ENCODE measurements at regions not wholly inside any gene's neighbourhood (a gene's known extent, or its start where the extent isn't known, plus 50 kb on each side); places are given as distances from the start of the nearest gene placed in this dataset.

GRCh38 chr6:125377621-125378020 lies 75.9 kb upstream of the HDDC2 start:
- no peaks in the 10 kb centered on the region for H4K20me1 ChIP-seq (replicated peaks in 1 of 2; ENCODE audit: control insufficient read depth in 1 of 2, insufficient read depth in 2 of 2, low read length in 2 of 2)
- no peak overlapping the region for H4K5ac ChIP-seq (ENCODE audit: insufficient read length, low read depth, low read length)
- FAIRE-seq: no peak
- no peak overlapping the region for H3K27ac ChIP-seq (ENCODE audit: low read depth, low read length)
- H3K4me2 ChIP-seq (ENCODE audit: insufficient read depth in 1 of 2, low read depth in 2 of 2, low read length in 2 of 2): no peak overlapping the region; a peak in 1 of 4 replicates
- no peak overlapping the region for H3K9ac ChIP-seq (replicated peaks in 1 of 4; ENCODE audit: extremely low read depth in 1 of 4, low read depth in 3 of 4, low read length in 3 of 4)
- no peaks in the 10 kb centered on the region for H3K9me3 ChIP-seq (ENCODE audit: insufficient read depth in 2 of 2, low read depth in 1 of 2, low read length in 1 of 2)
- H2BK120ac ChIP-seq (replicated peaks; ENCODE audit: low read depth, low read length): no peak overlapping the region
- no peak overlapping the region for H3K4ac ChIP-seq (replicated peaks; ENCODE audit: insufficient read length, low read depth, low read length)
- H4K91ac ChIP-seq (replicated peaks; ENCODE audit: insufficient read length, low read length): no peak overlapping the region
- no peaks in the 10 kb centered on the region for H3K23me2 ChIP-seq (ENCODE audit: low read depth, low read length)
- H2BK20ac ChIP-seq (ENCODE audit: low read length): no peak overlapping the region
- H3K79me2 ChIP-seq (ENCODE audit: control insufficient read depth in 1 of 2, insufficient read depth in 2 of 2, low read length in 2 of 2): no peaks in the 10 kb centered on the region
- no peak overlapping the region for H2BK15ac ChIP-seq (ENCODE audit: low read length)
- H2BK12ac ChIP-seq (ENCODE audit: low read depth, low read length): no peak overlapping the region
- H2AK5ac ChIP-seq (ENCODE audit: low read depth, low read length): no peak overlapping the region
- H3K4me3 ChIP-seq (ENCODE audit: extremely low read depth in 1 of 4, insufficient read depth in 2 of 4, low read depth in 3 of 4, low read length in 4 of 4): no peak overlapping the region
- H3K14ac ChIP-seq (ENCODE audit: insufficient read length): no peak overlapping the region
- H3K18ac ChIP-seq (ENCODE audit: extremely low read depth, low read length): no peak overlapping the region
- 82% methylated on average over 5 of the region's 5 CpGs; no CpG with 5 or more reads in 1 of the 2 experiments for WGBS, 2 experiments (ENCODE audit: extremely low coverage in 1 of 2, insufficient coverage in 1 of 2, insufficient read length in 1 of 2, insufficient replicate concordance in 2 of 2, low coverage in 1 of 2, low lambda C conversion rate in 2 of 2, missing lambda C conversion rate in 1 of 2)
- H3K23ac ChIP-seq (ENCODE audit: insufficient read length): no peak overlapping the region
- peak overlapping the region; percentile 41; the same call in 1 of the 2 replicates for H2AFZ ChIP-seq (ENCODE audit: low read length)
- H3K79me1 ChIP-seq (ENCODE audit: low read depth, low read length): no peaks in the 10 kb centered on the region
- H3K36me3 ChIP-seq (ENCODE audit: control insufficient read depth in 2 of 4, insufficient read depth in 4 of 4, low read length in 3 of 4): no peaks in the 10 kb centered on the region
- H3K4me1 ChIP-seq (replicated peaks in 1 of 4; ENCODE audit: control insufficient read depth in 3 of 4, insufficient read depth in 4 of 4, low read length in 3 of 4): peaks cover 0 to 4% (median 3%) of the 10 kb centered on the region in 4 experiments; a peak in 3 of 7 replicates
- no peaks in the 10 kb centered on the region for H3K27me3 ChIP-seq (replicated peaks in 1 of 4; ENCODE audit: control insufficient read depth in 3 of 4, extremely low read depth in 1 of 4, insufficient read depth in 3 of 4, low read length in 3 of 4)
- H4K8ac ChIP-seq (ENCODE audit: extremely low read depth, insufficient read depth, low read length): peak overlapping the region; percentile 9; the same call in 1 of the 2 replicates
- DNase-seq (ENCODE audit: low read depth in 1 of 2, low spot score in 2 of 2): no peak
- H2BK5ac ChIP-seq (ENCODE audit: low read depth, low read length): no peak overlapping the region
- ChIA-PET CTCF (ENCODE audit: partially characterized antibody) (interaction anchor here (1.5 kb wide), 1 partner anchor 16 kb away, joined by 3 read pairs; no protein-coding TSS in a partner anchor), POLR2A (ENCODE audit: partially characterized antibody) (interaction anchor here (1.3 kb wide), 1 partner anchor 17 kb away, joined by 3 read pairs; no protein-coding TSS in a partner anchor)
- H3K56ac ChIP-seq (replicated peaks; ENCODE audit: insufficient read length, low read depth, low read length): no peak overlapping the region

Data from H1 (cell line).